ENCODE measurements at regions not wholly inside any gene's neighbourhood (a gene's known extent, or its start where the extent isn't known, plus 50 kb on each side); places are given as distances from the start of the nearest gene placed in this dataset.

DNA sequence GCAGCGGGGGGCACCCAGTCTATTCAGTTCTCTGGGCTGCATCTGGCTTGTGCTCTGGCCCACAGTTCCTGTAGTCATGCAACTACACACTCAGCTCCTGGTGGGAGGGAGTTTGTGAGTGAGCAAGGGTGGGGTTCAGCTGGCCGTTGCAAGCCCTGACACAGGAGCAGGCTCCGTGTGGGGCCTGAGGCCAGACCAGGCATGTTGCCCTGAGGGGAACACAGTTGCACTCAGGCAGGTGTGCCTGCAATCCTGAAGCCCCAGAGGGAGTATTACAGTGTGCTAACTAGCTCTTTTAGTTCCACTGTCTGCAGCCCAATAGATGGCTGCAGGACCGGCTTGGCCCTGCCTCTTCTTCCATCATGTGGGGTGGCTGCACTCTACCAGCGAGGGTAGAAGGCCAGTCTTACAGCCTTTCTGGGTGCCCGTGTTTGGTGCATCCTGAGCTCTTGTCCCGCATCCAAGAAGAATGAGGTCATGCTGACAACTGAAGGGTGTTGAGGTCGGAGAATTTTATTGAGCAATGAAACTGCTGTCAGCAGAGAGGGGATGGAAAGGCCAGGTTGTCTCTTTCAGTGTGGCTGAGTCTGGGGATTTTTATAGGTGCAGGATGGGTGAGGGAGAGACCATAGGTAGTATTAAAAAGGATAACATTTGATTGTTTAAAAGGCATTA is 49.9 kb upstream of the ELAC2 start:
- no peak overlapping the region for H3K4me3 ChIP-seq (ENCODE audit: low read depth, low read length)
- TF ChIP-seq, protein P1, sequence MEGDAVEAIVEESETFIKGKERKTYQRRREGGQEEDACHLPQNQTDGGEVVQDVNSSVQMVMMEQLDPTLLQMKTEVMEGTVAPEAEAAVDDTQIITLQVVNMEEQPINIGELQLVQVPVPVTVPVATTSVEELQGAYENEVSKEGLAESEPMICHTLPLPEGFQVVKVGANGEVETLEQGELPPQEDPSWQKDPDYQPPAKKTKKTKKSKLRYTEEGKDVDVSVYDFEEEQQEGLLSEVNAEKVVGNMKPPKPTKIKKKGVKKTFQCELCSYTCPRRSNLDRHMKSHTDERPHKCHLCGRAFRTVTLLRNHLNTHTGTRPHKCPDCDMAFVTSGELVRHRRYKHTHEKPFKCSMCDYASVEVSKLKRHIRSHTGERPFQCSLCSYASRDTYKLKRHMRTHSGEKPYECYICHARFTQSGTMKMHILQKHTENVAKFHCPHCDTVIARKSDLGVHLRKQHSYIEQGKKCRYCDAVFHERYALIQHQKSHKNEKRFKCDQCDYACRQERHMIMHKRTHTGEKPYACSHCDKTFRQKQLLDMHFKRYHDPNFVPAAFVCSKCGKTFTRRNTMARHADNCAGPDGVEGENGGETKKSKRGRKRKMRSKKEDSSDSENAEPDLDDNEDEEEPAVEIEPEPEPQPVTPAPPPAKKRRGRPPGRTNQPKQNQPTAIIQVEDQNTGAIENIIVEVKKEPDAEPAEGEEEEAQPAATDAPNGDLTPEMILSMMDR (IDR thresholded peaks at IDR 0.05; ENCODE audit: low read depth, low read length, missing control alignments): no peak
- no peak for DNase-seq (ENCODE audit: low read depth)

All from GM12864 (cell line).